Fibroblast of skin of left quadriceps (primary cell): ENCODE measurements at regions not wholly inside any gene's neighbourhood (a gene's known extent, or its start where the extent isn't known, plus 50 kb on each side); places are given as distances from the start of the nearest gene placed in this dataset.

Source experiments
- DNase-seq, 2 experiments: peaks; one replicate each; pipeline ENCODE4 v3.0.0-alpha.2; 2013; ENCODE audit warnings: low read depth in 2 of 2

GRCh38 chr7:142412551-142413193, 154.8 kb upstream of the PRSS58 start:
- peak; percentile 22 to 27 for DNase-seq

DNA sequence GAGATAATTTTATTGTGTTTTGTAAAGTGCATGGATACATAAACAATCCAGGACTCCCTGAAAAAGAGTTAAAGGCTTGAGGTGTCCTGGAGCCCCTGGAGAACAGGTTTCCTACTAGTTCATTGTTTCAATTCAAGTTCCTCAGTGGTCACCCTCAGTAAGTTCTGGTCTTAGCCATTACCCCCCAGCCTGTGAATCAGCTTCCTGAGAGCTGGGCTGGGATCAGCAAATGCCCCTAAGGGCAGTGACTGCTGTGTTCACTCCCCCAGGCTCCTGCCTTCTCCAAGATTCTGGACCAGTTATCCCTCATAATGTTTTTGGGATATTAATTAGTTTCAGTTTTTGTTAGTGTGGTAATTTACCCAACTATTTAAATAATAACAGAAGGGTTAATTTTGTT, 151.6 kb upstream of the PRSS58 start:
- DNase-seq = no peak

DNA sequence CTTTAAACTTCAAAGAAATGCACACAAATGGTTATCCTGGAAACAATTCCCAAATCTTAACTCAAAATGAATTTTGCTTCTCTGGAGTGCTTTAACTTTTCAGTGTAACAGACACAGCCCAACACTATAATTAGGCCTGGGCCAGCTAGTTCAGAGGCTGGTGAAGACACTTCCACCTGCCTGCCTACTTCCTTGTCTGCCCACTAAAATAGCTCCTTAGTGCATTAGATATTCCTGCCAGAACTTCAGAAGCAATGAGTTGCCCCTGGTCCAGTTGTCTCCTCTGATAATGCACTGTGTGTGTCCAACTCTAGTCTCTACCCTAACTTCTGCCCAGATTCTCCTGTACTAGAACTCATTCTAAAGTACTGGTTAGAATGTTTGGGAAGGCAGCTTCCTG, 150.9 kb upstream of the PRSS58 start:
- DNase-seq = no peak

DNA sequence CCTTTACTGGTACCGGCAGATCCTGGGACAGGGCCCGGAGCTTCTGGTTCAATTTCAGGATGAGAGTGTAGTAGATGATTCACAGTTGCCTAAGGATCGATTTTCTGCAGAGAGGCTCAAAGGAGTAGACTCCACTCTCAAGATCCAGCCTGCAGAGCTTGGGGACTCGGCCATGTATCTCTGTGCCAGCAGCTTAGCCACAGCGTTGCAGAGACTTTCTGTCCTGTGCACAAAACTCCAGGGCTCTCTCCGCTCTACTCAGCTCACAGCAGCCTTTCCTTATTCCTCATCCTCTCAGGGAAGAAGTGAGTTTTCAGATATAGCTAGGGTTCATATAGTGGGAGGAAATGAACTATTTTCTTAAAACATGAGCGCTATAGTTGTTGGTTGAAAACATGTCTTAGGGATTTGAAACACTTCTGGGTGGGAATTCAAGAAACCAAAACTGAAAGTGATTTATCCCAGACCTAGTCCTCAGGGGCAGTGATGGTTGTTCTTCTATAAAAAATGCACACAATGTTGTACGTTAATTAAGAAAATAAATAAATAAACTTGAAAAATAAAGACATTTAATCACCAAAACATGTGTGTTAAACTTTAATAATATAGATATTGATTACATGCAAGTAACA, 150.2 kb upstream of the PRSS58 start:
- no peak for DNase-seq

- DNase-seq = no peak
Measured at GRCh38 chr7:142405122-142405765, 147.4 kb upstream of the PRSS58 start.

GRCh38 chr7:142401951-142402350, 144.1 kb upstream of the PRSS58 start:
- DNase-seq = no peak

GRCh38 chr7:142400042-142400533, 142.2 kb upstream of the PRSS58 start:
- no peak for DNase-seq

DNA sequence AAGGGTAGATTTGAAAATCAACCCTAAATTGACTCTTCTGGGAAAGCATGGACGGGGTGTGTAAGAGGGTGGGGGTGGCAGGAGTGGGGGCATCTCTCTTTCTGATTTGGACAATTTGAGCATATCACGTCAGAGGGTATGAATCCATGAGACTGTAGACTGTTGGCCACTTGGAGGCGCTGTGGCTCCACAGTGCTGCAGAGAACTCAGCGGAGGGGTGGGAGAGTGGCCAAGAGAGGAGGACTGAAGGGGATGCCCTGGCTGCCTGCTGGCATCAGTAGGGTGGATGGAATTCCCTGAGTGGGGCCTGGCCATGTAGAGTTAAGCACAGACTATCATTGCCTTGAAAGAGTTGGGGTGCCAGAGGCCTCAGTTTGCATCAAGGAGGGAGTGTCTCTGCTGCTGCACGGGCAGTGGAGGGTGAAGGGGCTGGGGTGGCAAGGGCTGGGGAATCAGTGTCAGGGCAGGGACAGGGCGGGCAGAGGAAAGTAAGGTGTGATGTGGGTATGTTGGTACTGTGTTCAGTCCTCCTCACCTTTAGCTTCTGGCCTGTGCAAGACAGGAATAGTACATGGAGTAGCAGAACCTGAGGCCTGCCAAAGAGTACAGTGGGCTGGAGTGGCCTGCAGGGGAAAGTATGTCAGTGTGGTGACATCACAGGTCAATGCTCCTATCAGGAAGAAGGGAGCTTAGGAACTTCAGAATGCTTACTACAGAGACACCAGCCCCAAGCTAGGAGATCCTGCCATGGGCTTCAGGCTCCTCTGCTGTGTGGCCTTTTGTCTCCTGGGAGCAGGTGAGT, 133.5 kb upstream of the PRSS58 start:
- no peak for DNase-seq

DNA sequence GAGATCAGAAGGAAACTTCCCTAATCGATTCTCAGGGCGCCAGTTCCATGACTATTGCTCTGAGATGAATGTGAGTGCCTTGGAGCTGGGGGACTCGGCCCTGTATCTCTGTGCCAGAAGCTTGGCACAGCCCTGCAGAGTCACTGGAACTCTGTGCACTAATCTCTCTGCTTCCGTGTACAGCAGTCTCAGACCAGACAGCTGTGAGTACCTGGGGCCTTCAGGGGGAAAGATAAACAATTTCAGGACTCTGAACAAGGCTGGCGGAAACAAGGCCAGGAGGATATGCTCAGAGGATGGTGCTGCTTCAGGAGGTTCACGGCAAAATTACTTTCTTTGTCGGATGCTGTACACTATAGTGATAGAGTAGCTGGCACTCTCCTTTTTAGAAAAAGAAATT, 131.7 kb upstream of the PRSS58 start:
- DNase-seq = no peak

DNA sequence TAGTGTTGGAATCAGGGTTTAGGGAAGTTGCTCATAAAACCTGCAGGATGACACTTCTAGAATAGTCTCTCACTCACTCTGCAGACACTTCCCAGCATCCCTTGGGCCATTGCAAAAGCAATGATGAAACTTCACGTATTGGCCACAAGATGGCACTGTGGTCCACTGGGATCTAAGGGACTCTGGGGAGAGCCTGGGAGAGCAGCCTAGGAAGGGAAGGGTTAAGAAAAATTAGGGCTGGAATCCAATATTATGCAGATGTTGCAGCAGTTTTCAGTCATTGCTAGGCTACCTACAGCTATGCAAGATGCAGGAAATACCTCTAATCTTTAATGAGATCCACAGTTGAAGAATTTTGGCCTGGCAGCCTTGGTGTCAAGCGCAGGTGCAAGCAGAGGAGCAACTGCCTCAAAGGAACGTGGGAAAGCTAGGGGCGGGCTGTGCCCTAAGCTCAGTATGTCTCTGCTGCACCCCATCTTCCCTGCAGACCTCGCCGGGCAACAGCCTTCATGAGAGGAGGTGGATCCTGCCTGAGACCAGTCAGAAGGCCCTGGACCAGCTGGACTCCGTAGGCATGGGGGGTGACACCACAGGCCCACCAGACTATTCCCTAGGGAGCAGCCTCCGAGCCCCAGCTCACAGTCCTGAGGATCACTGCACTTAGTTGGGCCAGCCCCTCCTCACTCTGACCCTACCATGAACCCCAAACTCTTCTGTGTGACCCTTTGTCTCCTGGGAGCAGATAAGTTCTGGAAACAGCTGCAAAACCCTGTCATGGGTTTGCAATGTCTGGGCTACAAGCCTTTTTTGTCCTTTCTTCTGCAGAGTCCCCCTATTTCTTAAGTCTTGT, 127.9 kb upstream of the PRSS58 start:
- peak; percentile 56 to 59 for DNase-seq

DNA sequence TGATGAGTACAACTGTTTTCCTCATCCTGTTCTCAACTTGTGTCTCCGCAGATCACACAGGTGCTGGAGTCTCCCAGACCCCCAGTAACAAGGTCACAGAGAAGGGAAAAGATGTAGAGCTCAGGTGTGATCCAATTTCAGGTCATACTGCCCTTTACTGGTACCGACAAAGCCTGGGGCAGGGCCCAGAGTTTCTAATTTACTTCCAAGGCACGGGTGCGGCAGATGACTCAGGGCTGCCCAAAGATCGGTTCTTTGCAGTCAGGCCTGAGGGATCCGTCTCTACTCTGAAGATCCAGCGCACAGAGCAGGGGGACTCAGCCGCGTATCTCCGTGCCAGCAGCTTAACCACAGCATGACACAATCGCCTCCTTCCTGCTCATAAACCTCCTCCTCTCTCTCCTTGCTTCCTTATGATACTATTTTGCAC, 126.7 kb upstream of the PRSS58 start:
- peak; percentile 60 to 61 for DNase-seq

GRCh38 chr7:142383841-142384492, 126.1 kb upstream of the PRSS58 start:
- no peak for DNase-seq

DNA sequence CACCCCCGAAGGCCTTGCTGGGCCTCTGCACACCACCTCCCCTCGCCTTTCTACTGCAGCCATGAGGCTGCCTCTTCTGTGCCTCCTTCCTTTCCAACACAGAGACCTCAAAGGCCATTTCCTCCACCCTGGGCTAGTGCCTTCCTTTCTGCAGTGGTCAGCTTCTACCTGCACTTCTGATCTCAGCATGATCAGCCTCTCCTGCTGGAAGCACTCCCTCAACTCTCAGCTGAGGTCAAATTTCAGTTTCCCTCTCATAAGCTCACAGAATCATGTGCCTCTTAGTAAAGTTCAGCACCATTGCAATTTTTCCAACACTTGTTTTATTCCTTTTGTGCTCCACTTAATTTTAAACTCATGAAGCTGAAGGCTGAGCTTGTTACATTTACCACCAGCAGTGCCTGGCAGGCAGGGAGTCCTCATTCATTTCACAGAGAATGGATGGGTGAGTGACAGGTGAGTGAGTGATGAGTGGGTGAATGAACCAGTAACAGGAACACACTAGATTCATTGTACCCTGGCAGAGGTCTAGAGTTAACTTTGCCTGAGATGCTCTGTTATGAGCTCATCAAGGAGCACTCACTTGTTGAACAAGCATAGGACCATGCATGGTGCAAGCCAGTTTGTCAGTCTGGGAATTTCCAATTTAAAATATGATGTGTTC, 124.0 kb upstream of the PRSS58 start:
- DNase-seq = no peak

DNA sequence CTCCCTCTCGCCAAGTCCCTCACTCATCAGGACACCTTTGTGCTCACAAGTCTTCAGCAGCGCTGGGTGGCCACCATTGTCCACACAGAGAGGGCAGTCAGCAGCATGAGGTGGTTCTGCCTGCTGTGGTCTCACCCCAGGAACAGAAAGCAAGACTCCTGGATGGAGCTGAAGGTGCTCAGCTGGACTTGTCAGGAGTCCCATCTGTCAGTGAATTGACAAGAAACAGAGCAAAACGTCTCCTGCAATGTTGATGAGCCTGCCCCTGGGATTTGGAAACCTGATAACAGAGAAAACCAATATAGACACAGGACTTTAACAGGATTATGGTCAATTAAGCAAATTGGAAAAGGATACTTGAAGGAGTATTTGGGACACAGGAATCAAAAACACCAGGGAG, 122.2 kb upstream of the PRSS58 start:
- DNase-seq = no peak

DNA sequence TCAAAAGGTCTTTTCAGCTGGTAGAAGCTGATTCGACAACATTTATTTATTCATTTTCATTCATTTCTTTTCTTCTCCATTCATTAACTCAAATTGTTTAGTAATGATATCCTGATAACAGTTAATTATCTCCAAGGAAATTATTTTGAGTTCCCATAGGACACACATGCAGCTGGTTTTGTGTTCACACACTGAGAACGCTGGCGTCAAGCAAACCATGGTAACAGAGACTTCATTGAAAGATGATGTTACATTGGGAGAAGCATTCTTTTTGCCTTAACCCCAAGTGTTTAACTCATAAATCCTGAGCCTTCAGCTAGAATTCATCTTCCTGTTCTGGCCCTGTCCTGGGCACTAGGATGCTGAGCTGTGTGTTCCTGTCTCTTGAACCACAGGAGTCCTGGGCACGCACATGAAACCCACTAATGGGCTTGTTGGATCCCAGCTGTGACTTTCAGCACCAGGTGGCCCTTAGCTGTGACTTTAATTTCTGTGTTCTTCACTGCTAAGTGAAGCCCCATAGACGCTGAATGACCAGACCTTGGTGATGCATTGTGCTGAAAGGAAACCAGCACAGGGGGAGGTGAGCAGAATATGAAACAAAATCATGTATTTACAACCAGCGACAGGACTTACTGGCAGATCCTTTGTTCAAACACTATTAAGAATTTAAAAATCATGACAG, 121.5 kb upstream of the PRSS58 start:
- DNase-seq = no peak

GRCh38 chr7:142377567-142377966, 119.7 kb upstream of the PRSS58 start:
- DNase-seq = no peak

DNA sequence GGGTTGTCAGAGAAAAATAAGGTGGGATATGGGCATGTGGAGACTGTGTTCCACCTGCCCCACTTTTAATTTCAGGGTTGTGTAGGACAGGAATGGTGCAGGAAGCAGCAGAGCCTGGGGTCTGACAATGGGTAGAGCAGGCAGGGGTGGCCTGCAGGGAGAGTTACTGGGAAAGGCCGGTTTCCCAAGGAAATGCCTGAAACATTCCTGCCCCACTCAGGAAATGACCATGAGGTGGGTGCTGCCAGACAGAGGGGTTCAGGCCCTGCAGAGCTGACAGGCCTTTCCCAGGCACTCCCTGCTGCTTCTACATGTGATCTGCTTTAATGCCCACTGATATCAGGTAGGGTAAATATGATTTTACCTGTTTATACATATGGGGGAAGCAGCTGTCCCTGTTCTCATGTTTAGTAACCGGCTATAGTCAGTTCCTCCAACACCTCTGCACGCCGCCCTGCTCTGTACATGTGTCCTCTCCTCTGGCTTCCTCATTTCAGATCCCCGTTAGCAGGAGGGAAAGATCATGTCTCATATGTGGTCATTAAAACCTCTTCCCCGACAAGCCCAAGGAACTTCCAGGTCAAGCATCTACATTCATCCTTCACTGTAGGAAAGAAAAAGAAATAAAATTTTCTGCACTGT, 118.6 kb upstream of the PRSS58 start:
- no peak for DNase-seq

- DNase-seq = no peak
Measured at GRCh38 chr7:142375710-142376313, 118.0 kb upstream of the PRSS58 start.

- no peak for DNase-seq
Measured at GRCh38 chr7:142372727-142373126, 114.9 kb upstream of the PRSS58 start.
